ENCODE measurements at regions not wholly inside any gene's neighbourhood (a gene's known extent, or its start where the extent isn't known, plus 50 kb on each side); places are given as distances from the start of the nearest gene placed in this dataset.

DNA sequence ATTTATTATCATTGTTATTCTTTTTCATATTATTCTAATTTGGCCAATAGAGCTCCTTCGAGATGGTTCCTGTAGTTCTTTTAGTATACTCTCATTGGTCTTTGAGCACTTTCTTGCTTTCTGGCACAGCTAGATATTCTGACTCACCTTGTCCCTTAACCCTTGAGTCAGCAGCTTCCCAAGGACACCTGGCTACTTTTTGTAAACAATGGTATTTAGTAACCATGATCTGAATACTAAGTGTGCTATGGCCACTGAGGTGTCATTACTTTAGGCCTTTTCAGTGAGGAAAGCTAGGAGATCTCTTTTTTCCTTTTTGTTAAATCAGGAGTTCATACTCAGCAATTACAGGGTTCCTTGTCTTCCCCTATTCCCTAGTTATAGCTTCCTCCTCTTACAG, 126.5 kb upstream of the CITED2 start:
- no peak overlapping the region for H3K4me3 Mint-ChIP-seq (ENCODE audit: unreplicated experiment)
- H3K9me3 Mint-ChIP-seq (ENCODE audit: unreplicated experiment): no peaks in the 10 kb centered on the region
- DNase-seq: no peak
- no peaks in the 10 kb centered on the region for H3K4me1 ChIP-seq
- peaks cover 7% of the 10 kb centered on the region for H3K4me1 Mint-ChIP-seq (ENCODE audit: low read depth, unreplicated experiment)
- H3K36me3 ChIP-seq (ENCODE audit: control insufficient read depth, insufficient read depth, low read length): no peaks in the 10 kb centered on the region
- no peak overlapping the region for H3K27ac Mint-ChIP-seq (ENCODE audit: unreplicated experiment)
- H3K4me3 ChIP-seq (ENCODE audit: low read depth, low read length): no peak overlapping the region
- CTCF ChIA-PET: no interaction called here
- intact Hi-C loops (cut with micrococcal nuclease; ENCODE audit: unreplicated experiment): no loop called here
- BruUV-seq (replicated peaks): no TSS peak
- no peaks in the 10 kb centered on the region for H3K27me3 ChIP-seq (replicated peaks; ENCODE audit: control insufficient read depth, insufficient read depth, low read length)
- TF ChIP-seq, protein P1, sequence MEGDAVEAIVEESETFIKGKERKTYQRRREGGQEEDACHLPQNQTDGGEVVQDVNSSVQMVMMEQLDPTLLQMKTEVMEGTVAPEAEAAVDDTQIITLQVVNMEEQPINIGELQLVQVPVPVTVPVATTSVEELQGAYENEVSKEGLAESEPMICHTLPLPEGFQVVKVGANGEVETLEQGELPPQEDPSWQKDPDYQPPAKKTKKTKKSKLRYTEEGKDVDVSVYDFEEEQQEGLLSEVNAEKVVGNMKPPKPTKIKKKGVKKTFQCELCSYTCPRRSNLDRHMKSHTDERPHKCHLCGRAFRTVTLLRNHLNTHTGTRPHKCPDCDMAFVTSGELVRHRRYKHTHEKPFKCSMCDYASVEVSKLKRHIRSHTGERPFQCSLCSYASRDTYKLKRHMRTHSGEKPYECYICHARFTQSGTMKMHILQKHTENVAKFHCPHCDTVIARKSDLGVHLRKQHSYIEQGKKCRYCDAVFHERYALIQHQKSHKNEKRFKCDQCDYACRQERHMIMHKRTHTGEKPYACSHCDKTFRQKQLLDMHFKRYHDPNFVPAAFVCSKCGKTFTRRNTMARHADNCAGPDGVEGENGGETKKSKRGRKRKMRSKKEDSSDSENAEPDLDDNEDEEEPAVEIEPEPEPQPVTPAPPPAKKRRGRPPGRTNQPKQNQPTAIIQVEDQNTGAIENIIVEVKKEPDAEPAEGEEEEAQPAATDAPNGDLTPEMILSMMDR (IDR thresholded peaks at IDR 0.05; ENCODE audit: insufficient read depth in 1 of 2, low read depth in 1 of 2, low read length in 1 of 2, severe bottlenecking in 1 of 2, unreplicated experiment in 1 of 2): no peak
- POLR2A ChIA-PET: no interaction called here
- H3K27me3 Mint-ChIP-seq (ENCODE audit: insufficient read depth, unreplicated experiment): no peaks in the 10 kb centered on the region
- H3K9me3 ChIP-seq: 0 out of 2 replicates have a peak, but pooled peaks cover 3% of the 10 kb centered on the region
- no peaks in the 10 kb centered on the region for H3K36me3 Mint-ChIP-seq (ENCODE audit: insufficient read depth, unreplicated experiment)

DNA sequence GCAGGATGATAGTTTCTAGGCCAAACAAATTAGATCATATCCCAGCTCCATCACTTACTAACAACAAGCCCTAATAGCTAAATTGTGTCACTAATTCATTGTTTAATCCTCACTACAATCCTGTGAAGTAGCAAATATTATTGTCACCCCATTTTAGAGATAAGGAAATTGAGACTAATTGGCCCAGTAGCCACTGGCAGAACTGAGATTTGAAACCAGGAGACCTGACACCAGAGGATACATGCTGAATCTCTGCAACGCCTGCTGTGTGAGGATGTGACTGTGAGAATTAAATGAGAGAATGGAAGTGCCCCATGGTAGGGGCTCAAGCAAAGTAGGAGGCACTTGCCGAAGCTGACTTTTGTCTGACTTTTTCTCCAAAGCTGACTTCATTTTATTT, 124.3 kb upstream of the CITED2 start:
- H3K36me3 ChIP-seq (ENCODE audit: control insufficient read depth, insufficient read depth, low read length): no peaks in the 10 kb centered on the region
- H3K4me1 Mint-ChIP-seq (ENCODE audit: low read depth, unreplicated experiment): peaks cover 14% of the 10 kb centered on the region
- POLR2A ChIA-PET: no interaction called here
- no peaks in the 10 kb centered on the region for H3K36me3 Mint-ChIP-seq (ENCODE audit: insufficient read depth, unreplicated experiment)
- H3K4me3 ChIP-seq (ENCODE audit: low read depth, low read length): no peak overlapping the region
- no peaks in the 10 kb centered on the region for H3K27me3 Mint-ChIP-seq (ENCODE audit: insufficient read depth, unreplicated experiment)
- H3K4me3 Mint-ChIP-seq (ENCODE audit: unreplicated experiment): no peak overlapping the region
- H3K4me1 ChIP-seq: no peaks in the 10 kb centered on the region
- H3K9me3 Mint-ChIP-seq (ENCODE audit: unreplicated experiment): no peaks in the 10 kb centered on the region
- intact Hi-C loops (cut with micrococcal nuclease; ENCODE audit: unreplicated experiment): no loop called here
- H3K27me3 ChIP-seq (replicated peaks; ENCODE audit: control insufficient read depth, insufficient read depth, low read length): no peaks in the 10 kb centered on the region
- DNase-seq: no peak
- TF ChIP-seq, protein P1 (IDR thresholded peaks at IDR 0.05; ENCODE audit: insufficient read depth in 1 of 2, low read depth in 1 of 2, low read length in 1 of 2, severe bottlenecking in 1 of 2, unreplicated experiment in 1 of 2): no peak
- H3K27ac Mint-ChIP-seq (ENCODE audit: unreplicated experiment): no peak overlapping the region
- BruUV-seq (replicated peaks): no TSS peak
- CTCF ChIA-PET: no interaction called here
- H3K9me3 ChIP-seq: 0 out of 2 replicates have a peak, but pooled peaks cover 3% of the 10 kb centered on the region

DNA sequence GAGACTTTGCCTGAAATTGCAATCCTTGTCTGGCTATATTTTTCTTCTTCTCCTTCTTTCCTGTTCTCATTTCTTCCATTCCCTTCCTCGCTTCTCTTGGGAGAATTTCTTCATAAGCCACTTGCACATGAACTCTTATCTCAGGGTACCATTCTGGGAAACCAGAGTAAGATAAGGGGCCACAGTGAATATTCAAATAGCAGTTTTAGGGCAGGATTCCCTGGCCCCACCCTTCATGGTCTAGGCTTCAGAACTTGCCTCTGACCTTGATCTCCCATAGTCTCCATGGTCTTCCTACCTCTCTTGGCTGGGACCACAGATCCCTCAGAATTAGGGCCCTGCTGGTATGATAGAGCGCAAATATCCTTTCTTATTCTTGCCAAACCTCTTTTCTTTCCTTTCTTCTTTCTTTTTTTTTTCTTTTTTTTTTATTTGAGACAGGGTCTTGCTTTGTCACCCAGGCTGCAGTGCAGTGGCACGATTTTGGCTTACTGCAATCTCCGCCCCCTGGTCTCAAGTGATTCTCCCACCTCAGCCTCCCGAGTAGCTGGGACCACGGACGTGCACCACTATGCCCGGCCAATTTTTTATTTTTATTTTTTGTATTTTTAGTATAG, 123.0 kb upstream of the CITED2 start:
- H3K27me3 Mint-ChIP-seq (ENCODE audit: insufficient read depth, unreplicated experiment): no peaks in the 10 kb centered on the region
- 0 out of 2 replicates have a peak, but pooled peaks cover 3% of the 10 kb centered on the region for H3K9me3 ChIP-seq
- no peak overlapping the region for H3K4me3 ChIP-seq (ENCODE audit: low read depth, low read length)
- H3K4me1 Mint-ChIP-seq (ENCODE audit: low read depth, unreplicated experiment): peaks cover 14% of the 10 kb centered on the region
- no peak overlapping the region for H3K27ac Mint-ChIP-seq (ENCODE audit: unreplicated experiment)
- H3K36me3 Mint-ChIP-seq (ENCODE audit: insufficient read depth, unreplicated experiment): no peaks in the 10 kb centered on the region
- CTCF ChIA-PET: no interaction called here
- no TSS peak for BruUV-seq (replicated peaks)
- POLR2A ChIA-PET: no interaction called here
- no peaks in the 10 kb centered on the region for H3K9me3 Mint-ChIP-seq (ENCODE audit: unreplicated experiment)
- H3K36me3 ChIP-seq (ENCODE audit: control insufficient read depth, insufficient read depth, low read length): no peaks in the 10 kb centered on the region
- intact Hi-C loops (cut with micrococcal nuclease; ENCODE audit: unreplicated experiment): no loop called here
- no peaks in the 10 kb centered on the region for H3K4me1 ChIP-seq
- no peak for DNase-seq
- H3K27me3 ChIP-seq (replicated peaks; ENCODE audit: control insufficient read depth, insufficient read depth, low read length): no peaks in the 10 kb centered on the region
- TF ChIP-seq, protein P1 (IDR thresholded peaks at IDR 0.05; ENCODE audit: insufficient read depth in 1 of 2, low read depth in 1 of 2, low read length in 1 of 2, severe bottlenecking in 1 of 2, unreplicated experiment in 1 of 2): no peak
- no peak overlapping the region for H3K4me3 Mint-ChIP-seq (ENCODE audit: unreplicated experiment)
